Activated CD8-positive, alpha-beta memory T cell treated with anti-CD3 and anti-CD28 coated beads, Interleukin-2, amount 50 U/mL, for 48 hours (primary cell): ENCODE measurements at regions not wholly inside any gene's neighbourhood (a gene's known extent, or its start where the extent isn't known, plus 50 kb on each side); places are given as distances from the start of the nearest gene placed in this dataset.

Source experiments
- DNase-seq: peaks from one replicate; pipeline ENCODE4 v3.0.0-alpha.2; 2020

DNA sequence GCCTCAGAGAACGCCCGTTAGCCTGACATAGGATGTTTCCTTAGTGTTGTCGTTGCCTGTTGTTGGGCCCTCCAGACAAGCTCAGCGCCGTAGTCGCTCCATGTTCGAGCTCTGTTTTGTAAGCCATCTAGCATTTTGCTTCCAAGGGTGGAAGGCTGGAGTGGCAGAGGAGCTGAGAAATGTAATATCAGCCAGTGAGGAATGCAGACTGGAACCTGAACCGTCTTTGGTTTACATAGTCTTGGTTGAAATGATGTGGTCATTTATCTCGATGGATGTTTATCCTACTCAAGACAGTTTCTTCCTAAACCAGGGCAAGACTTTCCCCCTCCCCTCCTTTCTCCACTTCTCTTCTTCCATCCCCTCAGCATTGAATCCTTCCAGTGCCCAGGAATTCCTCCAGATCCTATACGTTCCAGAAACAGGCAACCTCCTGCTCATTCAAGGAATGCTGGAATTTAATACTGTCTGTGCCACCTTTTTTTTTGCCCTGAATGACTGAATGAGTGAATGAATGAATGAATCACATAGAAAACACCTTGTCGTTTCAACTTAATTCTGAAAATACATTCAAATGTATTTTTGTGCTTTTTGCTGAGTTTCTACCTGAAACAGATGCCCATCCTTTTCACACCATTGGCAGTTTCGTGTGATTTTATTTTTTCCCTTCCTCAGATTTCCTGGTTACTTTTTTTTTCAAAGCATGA is 109.5 kb upstream of the MBNL2 start:
- DNase-seq, result no peak

GRCh38 chr13:97113231-97114001 is 108.7 kb upstream of the MBNL2 start:
- no peak for DNase-seq

DNA sequence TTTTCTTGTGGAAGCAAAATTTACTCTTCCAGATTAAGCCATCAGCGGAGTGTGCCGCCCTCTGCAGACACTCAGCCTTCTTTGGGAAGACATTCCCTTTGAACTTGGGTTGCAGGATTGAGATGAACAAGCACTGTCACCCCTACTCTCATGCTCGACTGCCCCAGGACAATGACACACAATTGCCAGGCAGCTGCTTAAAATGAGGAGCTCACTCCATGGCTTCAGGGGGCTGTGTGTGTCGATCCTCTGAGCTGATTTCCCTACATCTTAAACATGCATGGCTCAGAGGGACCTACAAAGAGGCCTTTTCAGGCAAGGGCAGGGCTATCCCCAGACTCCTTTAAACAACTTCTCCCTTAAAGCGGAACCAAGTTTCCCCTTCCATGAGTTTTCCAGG is 107.5 kb upstream of the MBNL2 start:
- DNase-seq, result no peak

GRCh38 chr13:97116754-97117153 is 105.4 kb upstream of the MBNL2 start:
- no peak for DNase-seq

DNA sequence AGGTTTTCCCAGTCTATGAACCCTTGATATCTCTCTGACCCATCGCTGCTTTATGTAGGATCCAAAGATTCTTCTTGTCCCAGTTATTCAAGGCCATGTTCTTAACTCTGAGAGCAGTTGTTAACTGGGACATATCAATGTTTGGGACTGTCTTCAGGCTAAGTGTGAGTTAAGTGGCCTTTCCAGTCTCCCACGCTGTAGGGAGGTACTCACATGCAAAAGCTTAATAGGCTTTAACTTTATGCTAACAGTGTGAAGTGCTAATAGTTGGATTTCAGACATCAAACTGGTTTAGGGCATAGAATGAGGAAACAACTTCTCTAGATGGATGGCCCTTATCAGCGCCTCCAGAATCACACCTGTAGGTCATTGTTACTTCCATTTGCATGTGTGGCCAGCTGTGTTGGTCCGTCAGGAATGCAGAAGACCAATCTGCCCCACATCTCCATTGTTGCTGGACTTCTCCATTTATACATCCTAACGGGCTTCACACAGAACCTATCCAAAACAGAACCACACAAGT is 104.7 kb upstream of the MBNL2 start:
- no peak for DNase-seq

DNA sequence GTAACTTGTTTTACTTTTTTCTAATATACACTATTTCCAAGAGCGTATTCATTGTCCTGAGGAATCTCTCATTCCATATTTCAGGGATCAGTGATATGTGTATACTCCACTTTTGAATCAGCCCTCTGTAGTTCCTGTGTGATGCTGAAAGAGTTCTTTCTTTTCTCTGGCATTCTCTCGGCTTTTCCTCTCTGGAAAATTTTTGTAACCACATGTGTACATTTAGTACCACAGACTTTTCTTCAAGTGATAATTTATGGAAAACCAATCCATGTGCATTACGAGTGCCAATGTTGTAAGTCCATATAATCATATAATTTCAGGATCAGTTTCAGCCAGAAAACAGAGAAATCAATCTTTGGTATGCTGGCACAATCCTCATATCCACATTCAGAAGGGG is 102.2 kb upstream of the MBNL2 start:
- DNase-seq, result no peak

DNA sequence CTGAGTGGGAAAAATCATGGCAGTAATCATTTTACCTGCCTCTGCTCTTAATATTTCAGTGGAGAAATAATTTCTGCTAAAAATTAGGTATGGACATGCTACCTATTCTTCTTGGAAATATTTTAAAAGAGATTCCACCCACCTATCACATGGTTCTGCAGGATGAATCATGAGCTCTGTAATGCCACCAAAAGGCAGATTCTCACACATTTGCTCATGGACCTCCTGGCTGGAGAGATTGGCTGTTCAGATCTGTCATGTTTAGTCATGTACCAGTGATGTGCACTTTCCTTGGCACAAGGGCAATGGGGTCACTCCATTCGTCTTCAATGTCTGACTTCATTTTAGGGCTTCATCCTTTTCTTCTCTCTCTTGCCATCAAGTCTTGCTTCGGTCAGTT is 101.8 kb upstream of the MBNL2 start:
- no peak for DNase-seq

DNA sequence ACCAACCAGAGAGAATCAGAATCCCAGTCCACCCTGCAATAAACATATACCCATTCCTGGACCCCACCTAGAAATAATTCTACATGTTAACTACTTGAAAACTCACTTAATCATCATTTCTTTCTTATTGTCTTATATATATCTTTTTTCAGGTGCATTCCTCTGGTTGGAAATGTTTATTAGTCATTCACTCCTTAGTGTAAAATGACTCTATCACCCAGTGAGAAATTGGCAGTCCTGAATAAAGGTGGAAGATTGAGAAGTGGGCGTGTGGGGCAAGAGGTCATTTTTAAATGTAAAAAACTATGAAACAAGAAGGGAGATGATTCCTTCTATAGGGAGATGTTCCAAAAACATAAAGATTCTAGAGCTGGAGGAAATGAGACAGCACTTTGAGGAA is 101.2 kb upstream of the MBNL2 start:
- no peak for DNase-seq

DNA sequence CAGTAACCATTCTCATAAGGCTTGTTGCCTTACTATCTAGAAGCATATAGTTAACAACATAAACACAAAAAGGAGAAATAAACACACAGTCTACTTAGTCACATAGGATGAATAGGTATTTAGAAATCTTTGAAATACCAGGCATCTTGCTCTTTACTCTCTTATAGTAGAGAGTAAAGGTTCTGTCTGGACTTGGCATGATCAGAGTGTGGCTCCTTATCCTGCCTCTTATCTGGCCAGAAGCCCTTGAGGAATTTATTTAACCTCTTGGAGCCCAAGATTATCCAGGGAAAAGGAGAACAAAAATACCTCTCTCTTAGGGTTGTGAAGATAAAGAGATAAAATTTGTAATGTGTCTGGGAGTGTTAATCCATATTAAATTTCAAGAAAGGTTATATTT is 100.2 kb upstream of the MBNL2 start:
- DNase-seq, result no peak

- no peak for DNase-seq
Measured at GRCh38 chr13:97122381-97122996, 99.6 kb upstream of the MBNL2 start.

DNA sequence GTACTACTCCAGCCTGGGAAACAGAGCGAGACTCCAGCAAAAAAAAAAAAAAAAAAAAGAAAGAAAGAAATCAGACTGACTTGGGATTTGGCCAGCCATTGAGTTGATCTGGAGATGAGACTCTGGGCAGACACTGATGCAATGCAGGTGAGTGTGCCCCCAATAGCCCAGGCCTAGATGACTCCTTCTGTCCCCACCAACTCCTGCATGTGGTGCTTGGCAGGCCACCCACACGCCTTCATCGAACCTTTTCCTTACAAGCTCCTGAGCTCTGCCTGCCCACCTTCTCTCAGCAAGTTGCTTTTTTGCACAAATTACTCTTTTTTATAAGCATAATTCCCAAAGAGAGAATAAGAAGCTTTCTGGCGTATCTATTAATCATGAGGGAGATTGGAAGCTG is 97.9 kb upstream of the MBNL2 start:
- DNase-seq, result no peak

DNA sequence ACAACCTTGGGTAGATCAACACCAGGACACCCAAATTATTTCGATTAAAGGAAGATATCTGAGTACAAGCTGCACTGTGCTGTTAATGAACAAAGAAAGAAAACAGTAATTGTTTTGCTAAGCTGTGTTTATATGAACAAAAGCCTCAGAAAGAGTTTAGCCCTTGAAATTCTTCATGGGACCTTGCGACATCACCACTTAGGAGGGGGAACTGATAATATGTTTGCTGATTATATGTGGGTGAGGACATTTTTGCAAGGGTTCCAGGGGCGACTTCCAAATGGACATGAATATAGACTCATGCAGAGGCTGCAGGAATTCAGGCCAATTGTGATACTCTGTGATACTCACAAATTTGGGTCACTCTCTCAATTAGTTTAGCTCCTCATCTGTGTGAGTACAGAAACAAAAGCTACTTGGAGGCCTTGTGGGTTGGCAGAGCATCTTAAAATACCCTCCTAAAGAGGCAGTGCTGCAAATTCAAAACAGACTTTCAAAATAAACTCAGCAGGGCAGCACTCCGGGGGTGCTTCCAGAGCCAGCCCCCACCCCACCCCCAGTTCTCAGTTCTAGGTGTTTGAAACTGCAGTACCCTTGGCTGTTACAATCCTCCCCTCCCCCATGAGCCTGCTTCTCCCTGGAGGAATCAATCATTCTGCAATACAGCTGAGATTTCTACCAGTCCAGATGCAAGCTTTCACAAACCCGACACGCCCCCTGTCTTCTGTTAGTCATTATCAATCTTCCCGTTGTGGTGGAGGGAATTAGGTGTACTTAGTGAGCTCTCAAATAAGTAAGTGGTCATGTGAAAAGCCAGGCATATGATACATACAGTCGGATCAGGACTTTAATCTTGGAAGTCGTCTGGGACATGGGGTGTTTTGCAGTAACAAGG is 97.0 kb upstream of the MBNL2 start:
- no peak for DNase-seq

GRCh38 chr13:97125810-97126738 is 96.1 kb upstream of the MBNL2 start:
- DNase-seq, result no peak

DNA sequence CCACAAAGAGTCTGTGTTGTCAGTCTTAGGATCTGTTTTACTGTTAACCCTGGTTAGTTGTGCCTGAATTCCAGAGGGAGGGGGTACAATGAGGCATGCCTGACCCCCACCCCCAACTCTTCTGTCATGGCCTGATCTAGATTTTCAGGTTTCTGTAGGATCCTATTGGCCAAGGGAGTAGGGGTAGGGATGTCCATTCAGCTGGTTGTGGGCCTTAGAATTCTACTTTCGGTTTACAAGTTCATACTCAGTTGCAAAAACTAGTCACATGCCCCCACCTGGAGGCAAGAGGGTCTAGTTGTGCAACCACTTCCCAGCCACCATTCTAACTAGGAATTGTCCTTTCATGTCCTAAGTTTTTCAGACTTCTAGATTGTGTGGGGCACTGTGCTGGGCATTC is 94.3 kb upstream of the MBNL2 start:
- no peak for DNase-seq

GRCh38 chr13:97130190-97130589 is 91.9 kb upstream of the MBNL2 start:
- no peak for DNase-seq

DNA sequence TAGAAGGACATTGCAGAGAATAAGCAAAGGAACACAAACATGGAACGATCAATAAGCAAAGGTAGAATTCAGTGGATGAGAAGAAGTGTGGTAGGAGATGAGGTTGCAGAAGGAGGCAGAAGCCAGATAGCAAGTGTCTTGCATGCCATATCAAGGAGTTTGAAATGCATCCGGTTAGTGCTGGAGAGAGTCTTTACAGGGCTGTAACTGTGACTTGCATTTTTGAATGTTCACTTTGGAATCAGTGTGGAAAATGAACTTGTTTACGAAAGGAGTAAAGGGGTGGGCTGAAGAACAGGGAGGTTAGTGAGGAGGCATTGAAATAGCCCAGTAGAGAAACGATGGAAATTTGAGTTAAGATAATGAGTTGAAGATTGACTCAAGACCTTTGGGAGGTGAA is 90.7 kb upstream of the MBNL2 start:
- DNase-seq, result no peak

DNA sequence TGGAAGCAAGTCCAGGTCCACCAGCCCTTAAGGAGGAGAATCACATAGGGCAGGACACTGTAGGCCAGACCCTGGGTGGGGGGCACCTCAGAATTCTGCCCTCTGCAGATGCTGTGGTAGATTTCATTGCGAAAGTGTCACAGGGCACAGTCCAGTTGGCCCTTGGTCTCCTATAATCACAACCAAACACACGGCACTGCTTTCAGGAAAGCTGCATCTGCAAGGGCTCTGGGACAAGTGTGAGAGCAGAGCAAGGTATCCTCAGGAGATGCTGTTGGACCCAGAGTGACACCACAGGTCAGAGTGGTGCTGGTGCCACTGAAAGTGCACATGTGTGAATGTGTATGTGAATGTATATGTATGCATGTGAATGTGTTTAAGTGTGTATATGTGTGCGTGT is 88.6 kb upstream of the MBNL2 start:
- no peak for DNase-seq

GRCh38 chr13:97133955-97134354 is 88.2 kb upstream of the MBNL2 start:
- DNase-seq, result no peak

GRCh38 chr13:97134364-97135095 is 87.6 kb upstream of the MBNL2 start:
- DNase-seq, result no peak

DNA sequence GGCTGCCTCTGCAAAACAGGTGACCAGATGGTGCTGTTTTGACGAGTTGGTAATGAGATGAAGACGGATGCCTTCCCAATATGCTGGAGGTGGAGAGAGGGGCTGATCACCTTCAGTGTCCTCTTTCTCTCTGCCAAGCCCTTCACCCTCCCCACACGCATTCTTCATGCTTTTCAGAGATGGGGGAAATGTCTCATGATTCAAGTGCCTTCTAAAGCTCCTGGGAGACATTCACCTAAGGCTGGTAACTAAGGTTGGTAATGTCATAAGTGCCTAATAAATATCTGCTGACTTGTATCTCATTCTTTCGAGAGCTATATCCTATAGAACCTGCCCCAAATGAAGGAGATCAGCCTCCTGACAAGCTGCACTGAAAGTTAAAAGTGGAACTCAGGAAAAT is 86.2 kb upstream of the MBNL2 start:
- DNase-seq, result no peak

- DNase-seq, result no peak
Measured at GRCh38 chr13:97136418-97136817, 85.7 kb upstream of the MBNL2 start.
